ENCODE measurements at regions not wholly inside any gene's neighbourhood (a gene's known extent, or its start where the extent isn't known, plus 50 kb on each side); places are given as distances from the start of the nearest gene placed in this dataset.

DNA sequence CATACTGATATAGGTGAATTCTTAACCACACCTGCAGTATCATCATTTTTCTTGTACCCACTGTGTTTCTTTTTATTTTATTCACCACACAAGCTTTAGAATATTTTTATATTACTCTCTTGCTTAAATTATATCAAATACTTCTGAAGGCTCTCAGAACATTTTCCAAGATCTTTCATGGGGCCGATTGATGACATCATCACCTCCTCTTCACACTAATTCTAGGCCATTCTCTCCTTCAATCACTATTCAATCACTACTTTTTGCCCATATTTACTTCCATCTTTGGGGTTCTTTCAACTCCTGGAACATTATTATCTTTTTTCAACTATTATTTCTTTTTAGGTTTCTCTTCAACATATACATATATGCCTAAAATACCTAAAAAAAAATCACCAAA, 1438.8 kb upstream of the ALCAM start (continued):
- TF ChIP-seq SMAD5 (IDR thresholded peaks at IDR 0.05; ENCODE audit: low read depth): no peak
- TF ChIP-seq BACH1 (IDR thresholded peaks at IDR 0.05; ENCODE audit: borderline replicate concordance): no peak
- TF ChIP-seq EP300 (IDR thresholded peaks at IDR 0.05; ENCODE audit: borderline replicate concordance in 1 of 2, control insufficient read depth in 1 of 2, low read depth in 2 of 2, low read length in 2 of 2): no peak
- TF ChIP-seq KDM1A (IDR thresholded peaks at IDR 0.05; ENCODE audit: borderline replicate concordance): no peak
- no peak for TF ChIP-seq YY1 (IDR thresholded peaks at IDR 0.05; ENCODE audit: low read depth, low read length)
- TF ChIP-seq CEBPB (IDR thresholded peaks at IDR 0.05; ENCODE audit: borderline replicate concordance in 1 of 2, low read depth in 2 of 2, low read length in 2 of 2): no peak
- no peak for TF ChIP-seq NR2C1 (IDR thresholded peaks at IDR 0.05)
- no peak for TF ChIP-seq POLR2AphosphoS2 (IDR thresholded peaks at IDR 0.05; ENCODE audit: low read depth, low read length)
- no peak for TF ChIP-seq HDAC6 (IDR thresholded peaks at IDR 0.05; ENCODE audit: unreplicated experiment)

DNA sequence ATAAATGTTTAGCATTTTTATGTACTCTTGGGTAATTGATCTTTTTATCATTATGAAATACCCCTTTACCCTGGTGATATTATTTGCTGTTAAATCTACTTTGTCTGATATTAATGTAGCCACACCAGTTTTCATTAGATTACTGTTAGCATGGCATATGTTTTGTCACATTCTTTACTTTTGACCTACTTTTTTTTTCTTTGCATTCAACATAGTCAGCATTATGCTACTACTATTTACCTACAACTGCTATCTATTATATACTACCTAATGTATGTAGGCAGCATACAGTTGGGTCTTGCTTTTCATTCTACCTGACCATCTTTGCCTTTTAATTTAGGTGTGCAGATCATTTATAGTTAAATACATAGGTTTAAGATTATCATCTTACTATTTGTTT, 1429.6 kb upstream of the ALCAM start:
- DNase-seq (ENCODE audit: low read depth, low spot score) (no peak), ATAC-seq (no peak), FAIRE-seq (no peak)
- Histone ChIP-seq H3K4me2 (ENCODE audit: control insufficient read depth, insufficient read depth) (no peak overlapping the region), H3K4me1 (ENCODE audit: control insufficient read depth, insufficient read depth, low read length) (no peaks in the 10 kb centered on the region), H3K27me3 (replicated peaks in 1 of 2; ENCODE audit: control insufficient read depth in 2 of 2, insufficient read depth in 2 of 2, low read length in 1 of 2) (no peaks in the 10 kb centered on the region), H3K36me3 (ENCODE audit: control insufficient read depth in 2 of 2, insufficient read depth in 2 of 2, low read length in 1 of 2) (no peaks in the 10 kb centered on the region), H3K4me3 (no peak overlapping the region), H2AFZ (ENCODE audit: control insufficient read depth, low read depth, low read length) (no peak overlapping the region), H3K9ac (ENCODE audit: control insufficient read depth, insufficient read depth, low read length) (no peak overlapping the region), H3K9me3 (replicated peaks; ENCODE audit: control insufficient read depth, insufficient read depth, low read length) (no peaks in the 10 kb centered on the region), H3K27ac (ENCODE audit: control insufficient read depth, insufficient read depth) (no peak overlapping the region), H4K20me1 (ENCODE audit: control insufficient read depth, insufficient read depth) (no peaks in the 10 kb centered on the region), H3K79me2 (ENCODE audit: control insufficient read depth, insufficient read depth, low read length) (no peaks in the 10 kb centered on the region)
- ChIA-PET SMC1A (ENCODE audit: uncharacterized antibody, unreplicated experiment) (interaction anchor here (0.6 kb wide), 1 partner anchor 18 kb away, joined by 3 read pairs; no protein-coding TSS in a partner anchor), CTCF (interaction anchor here (1.2 kb wide), 1 partner anchor 14 kb away, joined by 3 read pairs; no protein-coding TSS in a partner anchor), RAD21 (ENCODE audit: unreplicated experiment) (interaction anchor here (1.6 kb wide), 1 partner anchor 14 kb away, joined by 4 read pairs; no protein-coding TSS in a partner anchor), POLR2A (no interaction called here)
- in situ Hi-C loops (cut with MboI) (no loop called here), intact Hi-C loops (cut with micrococcal nuclease; ENCODE audit: unreplicated experiment) (no loop called here)
- TF ChIP-seq NFYA (IDR thresholded peaks at IDR 0.05; ENCODE audit: borderline replicate concordance, low read depth, low read length): no peak
- no peak for TF ChIP-seq STAT3 (IDR thresholded peaks at IDR 0.05; ENCODE audit: low read depth, low read length)
- TF ChIP-seq, protein P1, sequence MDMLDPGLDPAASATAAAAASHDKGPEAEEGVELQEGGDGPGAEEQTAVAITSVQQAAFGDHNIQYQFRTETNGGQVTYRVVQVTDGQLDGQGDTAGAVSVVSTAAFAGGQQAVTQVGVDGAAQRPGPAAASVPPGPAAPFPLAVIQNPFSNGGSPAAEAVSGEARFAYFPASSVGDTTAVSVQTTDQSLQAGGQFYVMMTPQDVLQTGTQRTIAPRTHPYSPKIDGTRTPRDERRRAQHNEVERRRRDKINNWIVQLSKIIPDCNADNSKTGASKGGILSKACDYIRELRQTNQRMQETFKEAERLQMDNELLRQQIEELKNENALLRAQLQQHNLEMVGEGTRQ (IDR thresholded peaks at IDR 0.05; ENCODE audit: borderline replicate concordance, low read depth, low read length): no peak
- no peak for TF ChIP-seq MEF2B (IDR thresholded peaks at IDR 0.05; ENCODE audit: partially characterized antibody, poor library complexity, severe bottlenecking)
- no peak for TF ChIP-seq MEF2A (IDR thresholded peaks at IDR 0.05; ENCODE audit: insufficient read depth, low read depth, low read length)
- TF ChIP-seq, protein P2, sequence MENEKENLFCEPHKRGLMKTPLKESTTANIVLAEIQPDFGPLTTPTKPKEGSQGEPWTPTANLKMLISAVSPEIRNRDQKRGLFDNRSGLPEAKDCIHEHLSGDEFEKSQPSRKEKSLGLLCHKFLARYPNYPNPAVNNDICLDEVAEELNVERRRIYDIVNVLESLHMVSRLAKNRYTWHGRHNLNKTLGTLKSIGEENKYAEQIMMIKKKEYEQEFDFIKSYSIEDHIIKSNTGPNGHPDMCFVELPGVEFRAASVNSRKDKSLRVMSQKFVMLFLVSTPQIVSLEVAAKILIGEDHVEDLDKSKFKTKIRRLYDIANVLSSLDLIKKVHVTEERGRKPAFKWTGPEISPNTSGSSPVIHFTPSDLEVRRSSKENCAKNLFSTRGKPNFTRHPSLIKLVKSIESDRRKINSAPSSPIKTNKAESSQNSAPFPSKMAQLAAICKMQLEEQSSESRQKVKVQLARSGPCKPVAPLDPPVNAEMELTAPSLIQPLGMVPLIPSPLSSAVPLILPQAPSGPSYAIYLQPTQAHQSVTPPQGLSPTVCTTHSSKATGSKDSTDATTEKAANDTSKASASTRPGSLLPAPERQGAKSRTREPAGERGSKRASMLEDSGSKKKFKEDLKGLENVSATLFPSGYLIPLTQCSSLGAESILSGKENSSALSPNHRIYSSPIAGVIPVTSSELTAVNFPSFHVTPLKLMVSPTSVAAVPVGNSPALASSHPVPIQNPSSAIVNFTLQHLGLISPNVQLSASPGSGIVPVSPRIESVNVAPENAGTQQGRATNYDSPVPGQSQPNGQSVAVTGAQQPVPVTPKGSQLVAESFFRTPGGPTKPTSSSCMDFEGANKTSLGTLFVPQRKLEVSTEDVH (IDR thresholded peaks at IDR 0.05; ENCODE audit: low read depth, partially characterized antibody): no peak
- TF ChIP-seq RUNX3 (IDR thresholded peaks at IDR 0.05; ENCODE audit: low read length): no peak
- TF ChIP-seq POLR2AphosphoS5 (IDR thresholded peaks at IDR 0.05; ENCODE audit: low read length): no peak
- TF ChIP-seq BMI1 (IDR thresholded peaks at IDR 0.05; ENCODE audit: borderline replicate concordance): no peak
- BruUV-seq (replicated peaks): no TSS peak
